Keratinocyte (primary cell): ENCODE measurements at regions not wholly inside any gene's neighbourhood (a gene's known extent, or its start where the extent isn't known, plus 50 kb on each side); places are given as distances from the start of the nearest gene placed in this dataset.

Experiments used
- EZH2 ChIP-seq: IDR thresholded peaks from one replicate; pipeline ENCODE4 v1.6.1; 2012; ENCODE audit warnings: inconsistent platforms, mild to moderate bottlenecking, low read length, moderate library complexity
- TF ChIP-seq, protein P1 (sequence below), 3 experiments: IDR thresholded peaks in 1 of 3; conservative IDR thresholded peaks in 1 of 3; optimal IDR thresholded peaks in 1 of 3; 2 replicates in 2 of 3; 3 replicates in 1 of 3; pipeline versions ENCODE3 to v1.5.1; 2011; ENCODE audit warnings: low read length in 3 of 3, mild to moderate bottlenecking in 3 of 3, moderate library complexity in 2 of 3, control low read depth in 1 of 3, inconsistent platforms in 1 of 3; ENCODE audit not compliant: insufficient read depth in 2 of 3; ENCODE audit errors: extremely low read depth in 1 of 3

DNA sequence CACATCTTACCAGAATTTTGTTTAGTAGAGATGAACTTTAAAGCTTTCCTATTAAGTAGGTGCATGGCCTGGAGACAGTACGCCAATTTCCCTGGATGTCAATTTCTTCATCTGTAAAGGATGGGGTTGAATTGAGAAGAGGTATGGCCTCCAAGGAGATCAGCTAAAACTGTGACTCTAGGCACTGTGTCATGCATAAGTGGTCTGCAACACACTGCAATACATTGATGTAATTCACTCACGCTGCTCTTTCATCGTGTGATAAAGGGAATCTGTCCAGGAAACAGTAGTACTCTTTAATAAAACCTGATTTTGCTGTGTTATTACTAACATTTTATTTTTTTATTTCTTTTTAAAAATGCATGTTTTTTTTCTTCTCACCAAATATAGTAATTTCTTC is 795.8 kb downstream of the DIAPH3 start:
- TF ChIP-seq, protein P1, sequence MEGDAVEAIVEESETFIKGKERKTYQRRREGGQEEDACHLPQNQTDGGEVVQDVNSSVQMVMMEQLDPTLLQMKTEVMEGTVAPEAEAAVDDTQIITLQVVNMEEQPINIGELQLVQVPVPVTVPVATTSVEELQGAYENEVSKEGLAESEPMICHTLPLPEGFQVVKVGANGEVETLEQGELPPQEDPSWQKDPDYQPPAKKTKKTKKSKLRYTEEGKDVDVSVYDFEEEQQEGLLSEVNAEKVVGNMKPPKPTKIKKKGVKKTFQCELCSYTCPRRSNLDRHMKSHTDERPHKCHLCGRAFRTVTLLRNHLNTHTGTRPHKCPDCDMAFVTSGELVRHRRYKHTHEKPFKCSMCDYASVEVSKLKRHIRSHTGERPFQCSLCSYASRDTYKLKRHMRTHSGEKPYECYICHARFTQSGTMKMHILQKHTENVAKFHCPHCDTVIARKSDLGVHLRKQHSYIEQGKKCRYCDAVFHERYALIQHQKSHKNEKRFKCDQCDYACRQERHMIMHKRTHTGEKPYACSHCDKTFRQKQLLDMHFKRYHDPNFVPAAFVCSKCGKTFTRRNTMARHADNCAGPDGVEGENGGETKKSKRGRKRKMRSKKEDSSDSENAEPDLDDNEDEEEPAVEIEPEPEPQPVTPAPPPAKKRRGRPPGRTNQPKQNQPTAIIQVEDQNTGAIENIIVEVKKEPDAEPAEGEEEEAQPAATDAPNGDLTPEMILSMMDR (optimal IDR thresholded peaks at IDR 0.05 in 1 of 3, IDR thresholded peaks at IDR 0.05 in 1 of 3, conservative IDR thresholded peaks at IDR 0.05 in 1 of 3; ENCODE audit: extremely low read depth in 1 of 3, insufficient read depth in 2 of 3, low read length in 3 of 3), result no peak
- TF ChIP-seq EZH2, result no peak
